ENCODE measurements at regions not wholly inside any gene's neighbourhood (a gene's known extent, or its start where the extent isn't known, plus 50 kb on each side); places are given as distances from the start of the nearest gene placed in this dataset.
"Not testable (repeated sequence)": the region's sequence is repeated elsewhere in the genome, so short reads cannot be mapped to it uniquely, and the experiment has no call there.

DNA sequence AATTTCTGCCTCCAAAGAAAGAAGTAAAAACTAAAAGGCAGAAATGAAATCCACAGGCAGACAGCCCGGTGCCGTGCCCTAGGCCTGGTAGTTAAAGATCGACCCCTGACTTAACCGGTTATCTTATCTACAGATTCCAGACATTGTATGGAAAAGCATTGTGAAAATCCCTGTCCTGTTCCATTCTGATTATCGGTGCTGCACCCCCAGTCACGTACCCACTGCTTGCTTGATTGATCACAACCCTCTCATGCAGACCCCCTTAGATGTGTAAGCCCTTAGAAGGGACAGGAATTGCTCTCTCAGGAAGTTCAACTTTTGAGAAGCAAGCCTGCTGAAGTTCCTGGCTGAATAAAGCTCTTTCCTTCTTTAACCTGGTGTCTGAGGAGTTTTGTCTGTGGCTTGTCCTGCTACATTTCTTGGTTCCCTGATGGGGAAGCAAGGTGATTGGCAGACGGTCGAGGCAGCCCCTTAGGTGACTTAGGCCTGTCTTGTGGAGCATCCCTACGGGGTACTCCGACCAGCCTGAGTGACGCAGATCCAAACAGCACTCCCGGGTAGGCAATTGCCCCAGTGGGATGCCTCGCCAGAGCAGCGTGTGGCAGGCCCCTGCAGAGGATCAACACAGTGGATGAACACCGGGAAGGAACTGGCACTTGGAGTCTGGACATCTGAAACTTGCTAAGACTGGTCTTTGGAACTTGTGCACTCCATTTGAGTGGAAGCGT is 111.2 kb upstream of the PPM1J start:
- TF ChIP-seq, protein P1, sequence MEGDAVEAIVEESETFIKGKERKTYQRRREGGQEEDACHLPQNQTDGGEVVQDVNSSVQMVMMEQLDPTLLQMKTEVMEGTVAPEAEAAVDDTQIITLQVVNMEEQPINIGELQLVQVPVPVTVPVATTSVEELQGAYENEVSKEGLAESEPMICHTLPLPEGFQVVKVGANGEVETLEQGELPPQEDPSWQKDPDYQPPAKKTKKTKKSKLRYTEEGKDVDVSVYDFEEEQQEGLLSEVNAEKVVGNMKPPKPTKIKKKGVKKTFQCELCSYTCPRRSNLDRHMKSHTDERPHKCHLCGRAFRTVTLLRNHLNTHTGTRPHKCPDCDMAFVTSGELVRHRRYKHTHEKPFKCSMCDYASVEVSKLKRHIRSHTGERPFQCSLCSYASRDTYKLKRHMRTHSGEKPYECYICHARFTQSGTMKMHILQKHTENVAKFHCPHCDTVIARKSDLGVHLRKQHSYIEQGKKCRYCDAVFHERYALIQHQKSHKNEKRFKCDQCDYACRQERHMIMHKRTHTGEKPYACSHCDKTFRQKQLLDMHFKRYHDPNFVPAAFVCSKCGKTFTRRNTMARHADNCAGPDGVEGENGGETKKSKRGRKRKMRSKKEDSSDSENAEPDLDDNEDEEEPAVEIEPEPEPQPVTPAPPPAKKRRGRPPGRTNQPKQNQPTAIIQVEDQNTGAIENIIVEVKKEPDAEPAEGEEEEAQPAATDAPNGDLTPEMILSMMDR (IDR thresholded peaks at IDR 0.05; ENCODE audit: low read depth, low read length, missing control alignments), result no peak
- no peak for DNase-seq (ENCODE audit: low read depth)
- no peak overlapping the region for H3K4me3 ChIP-seq (ENCODE audit: low read depth, low read length)

DNA sequence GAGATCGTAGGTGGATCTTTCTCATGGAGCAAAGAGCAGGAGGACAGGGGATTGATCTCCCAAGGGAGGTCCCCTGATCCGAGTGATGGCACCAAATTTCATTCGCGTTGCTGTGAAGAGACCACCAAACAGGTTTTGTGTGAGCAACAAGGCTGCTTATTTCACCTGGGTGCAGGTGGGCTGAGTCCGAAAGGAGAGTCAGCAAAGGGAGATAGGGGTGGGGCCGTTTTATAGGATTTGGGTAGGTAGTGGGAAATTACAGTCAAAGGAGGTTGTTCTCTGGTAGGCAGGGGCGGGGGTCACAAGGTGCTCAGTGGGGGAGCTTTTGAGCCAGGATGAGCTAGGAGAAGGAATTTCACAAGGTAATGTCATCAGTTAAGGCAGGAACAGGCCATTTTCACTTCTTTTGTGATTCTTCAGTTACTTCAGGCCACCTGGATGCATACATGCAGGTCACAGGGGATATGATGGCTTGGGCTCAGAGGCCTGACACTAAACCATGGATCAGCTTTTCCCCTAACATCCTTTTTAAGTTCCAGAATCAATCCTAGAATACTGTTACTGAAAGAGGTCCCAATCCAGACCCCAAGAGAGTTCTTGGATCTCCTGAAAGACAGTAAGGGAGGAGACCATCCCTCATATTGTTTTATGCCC is 110.6 kb upstream of the PPM1J start:
- H3K4me3 ChIP-seq (ENCODE audit: low read depth, low read length); DNase-seq (ENCODE audit: low read depth): not testable (repeated sequence)

DNA sequence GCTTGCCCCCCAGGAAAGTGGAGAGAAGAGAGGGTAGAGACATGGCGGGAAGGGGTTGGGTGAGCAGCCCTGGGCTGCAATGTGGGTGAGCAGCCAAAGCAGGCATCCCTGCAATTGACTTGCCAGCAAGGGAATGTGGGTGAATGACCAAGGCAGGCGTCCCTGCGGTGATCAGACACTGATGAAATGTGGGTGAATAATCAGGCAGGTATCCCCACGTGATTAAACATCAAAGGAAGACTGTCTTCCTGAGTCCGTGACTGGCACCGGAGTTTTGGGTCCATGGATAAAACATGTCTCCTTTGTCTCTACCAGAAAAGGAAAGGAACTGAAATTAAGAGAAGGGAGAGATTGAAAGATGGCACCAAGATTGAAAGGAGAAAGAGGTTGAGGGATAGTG is 109.9 kb upstream of the PPM1J start:
- not testable (repeated sequence) for DNase-seq (ENCODE audit: low read depth); H3K4me3 ChIP-seq (ENCODE audit: low read depth, low read length)

DNA sequence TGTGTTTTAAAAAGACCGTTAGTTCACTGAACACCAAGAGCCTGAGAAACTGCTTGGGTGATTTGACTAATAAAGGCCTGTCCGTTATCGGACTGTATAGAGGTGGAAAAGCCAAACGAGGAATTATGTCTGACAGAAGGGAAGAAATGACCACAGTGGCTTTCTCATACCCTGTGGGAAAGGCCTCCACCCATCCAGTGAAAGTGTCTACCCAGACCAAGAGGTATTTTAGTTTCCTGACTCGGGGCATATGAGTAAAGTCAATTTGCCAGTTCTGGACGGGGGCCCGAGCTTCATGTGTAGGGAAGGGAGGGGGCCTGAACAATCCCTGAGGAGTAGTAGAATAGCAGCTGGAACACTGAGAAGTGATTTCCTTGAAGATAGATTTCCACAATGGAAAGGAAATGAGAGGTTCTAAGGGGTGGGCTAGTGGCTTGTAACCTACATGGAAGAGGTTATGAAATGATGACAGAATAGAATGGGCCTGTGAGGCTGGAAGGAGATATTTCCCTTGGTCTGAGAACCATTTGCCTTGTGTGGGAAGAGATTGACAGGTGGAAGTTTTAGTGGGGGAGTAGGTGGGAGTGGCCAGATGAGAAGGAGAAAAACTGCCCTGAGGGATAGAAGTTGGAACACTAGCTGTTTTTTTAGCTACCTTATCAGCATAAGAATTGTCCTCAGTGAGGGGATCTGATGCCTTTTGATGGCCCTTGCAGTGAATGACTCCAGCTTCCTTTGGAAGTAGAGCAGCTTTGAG is 106.4 kb upstream of the PPM1J start:
- H3K4me3 ChIP-seq (ENCODE audit: low read depth, low read length); DNase-seq (ENCODE audit: low read depth): not testable (repeated sequence)

DNA sequence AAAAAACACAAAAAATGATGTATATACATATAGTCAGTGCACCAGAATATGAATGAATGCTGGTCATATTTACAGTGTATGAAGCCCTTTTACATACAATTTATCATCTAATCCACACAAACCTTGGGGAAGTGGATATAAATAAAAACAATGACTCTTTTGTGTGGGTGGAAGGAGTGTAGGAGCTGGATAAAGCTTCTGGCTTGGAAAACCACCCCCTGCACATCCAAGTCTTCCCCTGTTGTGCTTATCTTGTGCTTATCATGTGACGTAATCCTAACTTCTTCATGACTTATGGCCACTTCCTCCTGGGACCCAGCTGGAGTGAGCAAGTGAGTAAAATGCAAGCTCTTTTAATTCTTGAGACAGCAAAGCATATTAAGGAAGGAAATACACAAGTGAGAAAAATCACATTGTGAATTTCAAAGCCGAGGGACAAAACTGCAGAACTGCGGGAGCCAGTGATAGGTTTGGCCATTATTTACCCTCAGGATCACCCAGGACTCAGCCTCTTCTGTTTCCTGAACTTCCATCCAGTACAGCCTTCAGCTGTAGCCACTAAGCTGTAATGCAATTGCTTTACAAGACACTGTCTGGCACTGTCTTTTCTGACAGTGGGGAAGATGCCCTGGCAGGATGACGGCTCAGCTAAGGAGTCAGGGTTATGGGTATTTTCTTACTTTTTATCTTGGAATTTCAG is 104.0 kb upstream of the PPM1J start:
- DNase-seq (ENCODE audit: low read depth), result no peak
- TF ChIP-seq, protein P1 (IDR thresholded peaks at IDR 0.05; ENCODE audit: low read depth, low read length, missing control alignments), result no peak
- H3K4me3 ChIP-seq (ENCODE audit: low read depth, low read length), result no peak overlapping the region

DNA sequence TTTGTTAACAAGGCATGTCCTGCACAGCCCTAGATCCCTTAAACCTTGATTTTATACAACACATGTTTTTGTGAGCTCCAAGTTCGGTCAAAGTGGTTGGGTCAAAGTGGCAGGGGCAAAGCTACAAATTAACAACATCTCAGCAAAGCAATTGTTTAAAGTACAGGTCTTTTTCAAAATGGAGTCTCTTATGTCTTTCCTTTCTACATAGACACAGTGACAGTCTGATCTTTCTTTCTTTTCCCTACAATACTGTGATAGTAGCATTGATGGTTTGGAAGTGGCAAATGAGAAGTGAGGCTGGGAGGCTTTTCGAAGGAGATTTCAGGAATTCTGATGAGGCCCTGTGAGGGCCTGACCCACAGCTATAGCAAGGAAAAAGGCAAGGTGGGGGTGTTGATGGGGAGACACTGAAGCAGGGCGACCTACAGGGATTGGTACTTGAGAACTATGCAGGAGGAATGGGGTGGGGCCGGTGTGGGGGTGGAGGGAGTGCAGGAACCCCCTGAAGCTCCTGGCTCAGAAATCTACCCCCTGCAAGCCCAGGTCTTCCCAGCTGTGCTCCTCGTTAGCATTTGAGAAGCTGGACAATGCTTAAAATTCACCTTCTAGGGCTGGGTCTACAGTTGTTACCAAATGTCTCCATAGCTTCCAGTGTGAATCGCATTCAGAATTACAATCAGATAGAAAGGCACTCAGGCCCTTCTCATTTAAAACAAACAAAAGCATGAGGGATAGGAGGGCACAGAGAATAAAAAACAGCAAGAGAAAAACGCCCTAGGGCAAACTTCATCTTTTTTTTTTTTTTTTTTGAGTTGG is 102.6 kb upstream of the PPM1J start:
- H3K4me3 ChIP-seq (ENCODE audit: low read depth, low read length), result no peak overlapping the region
- DNase-seq (ENCODE audit: low read depth), result no peak
- TF ChIP-seq, protein P1 (IDR thresholded peaks at IDR 0.05; ENCODE audit: low read depth, low read length, missing control alignments), result no peak

DNA sequence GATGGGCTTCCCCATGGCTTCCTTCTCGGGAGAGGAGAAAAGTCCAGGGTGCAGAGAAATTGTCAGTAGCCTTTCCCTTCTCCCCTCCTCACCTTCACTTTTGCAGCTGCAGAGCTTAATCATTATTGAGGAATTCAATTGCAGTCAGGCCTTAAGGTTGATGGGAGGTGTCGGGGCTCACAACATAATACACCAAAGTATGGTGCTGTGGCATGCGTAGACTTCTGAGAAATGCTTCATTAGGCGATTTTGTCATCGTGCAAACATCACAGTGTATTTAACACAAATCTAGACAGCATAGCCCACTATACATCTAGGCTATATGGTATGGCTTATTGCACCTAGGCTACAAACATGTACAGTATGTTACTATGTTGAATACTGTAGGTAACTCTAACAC is 100.2 kb upstream of the PPM1J start:
- TF ChIP-seq, protein P1 (IDR thresholded peaks at IDR 0.05; ENCODE audit: low read depth, low read length, missing control alignments), result no peak
- DNase-seq (ENCODE audit: low read depth), result no peak
- no peak overlapping the region for H3K4me3 ChIP-seq (ENCODE audit: low read depth, low read length)

DNA sequence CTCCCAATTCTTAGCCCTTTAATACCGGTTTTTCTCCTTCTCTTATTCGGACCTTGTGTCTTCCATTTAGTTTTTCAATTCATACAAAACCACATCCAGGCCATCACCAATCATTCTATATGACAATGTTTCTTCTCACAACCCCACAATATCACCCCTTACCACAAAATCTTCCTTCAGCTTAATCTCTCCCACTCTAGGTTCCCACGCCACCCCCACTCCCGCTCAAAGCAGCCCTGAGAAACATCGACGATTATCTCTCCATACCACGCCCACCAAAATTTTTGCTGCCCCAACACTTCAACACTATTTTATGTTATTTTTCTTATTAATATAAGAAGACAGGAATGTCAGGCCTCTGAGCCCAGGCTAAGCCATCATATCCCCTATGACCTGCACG is 99.5 kb upstream of the PPM1J start:
- DNase-seq (ENCODE audit: low read depth); H3K4me3 ChIP-seq (ENCODE audit: low read depth, low read length): not testable (repeated sequence)

Data from GM12864 (cell line).